Ovary (tissue), 3 donors: ENCODE measurements at regions not wholly inside any gene's neighbourhood (a gene's known extent, or its start where the extent isn't known, plus 50 kb on each side); places are given as distances from the start of the nearest gene placed in this dataset.

Experiments used
- EP300 ChIP-seq: sonication (generic); formaldehyde crosslinking; IDR thresholded peaks from one replicate; pipeline ENCODE4 v1.6.1; 2017; ENCODE audit warnings: antibody characterized with exemption
- TF ChIP-seq, protein P1 (sequence below), 3 donors: fragments of 450-650 bp in 2 of 3; fragments of 200-600 bp in 1 of 3; IDR thresholded peaks; one replicate each; pipeline versions ENCODE4 v1.5.1 to v1.8.0; 2016 to 2022; ENCODE audit warnings: antibody characterized with exemption in 3 of 3, mild to moderate bottlenecking in 1 of 3
- donor health status: DM: no; HTN: no; CAD: no.

DNA sequence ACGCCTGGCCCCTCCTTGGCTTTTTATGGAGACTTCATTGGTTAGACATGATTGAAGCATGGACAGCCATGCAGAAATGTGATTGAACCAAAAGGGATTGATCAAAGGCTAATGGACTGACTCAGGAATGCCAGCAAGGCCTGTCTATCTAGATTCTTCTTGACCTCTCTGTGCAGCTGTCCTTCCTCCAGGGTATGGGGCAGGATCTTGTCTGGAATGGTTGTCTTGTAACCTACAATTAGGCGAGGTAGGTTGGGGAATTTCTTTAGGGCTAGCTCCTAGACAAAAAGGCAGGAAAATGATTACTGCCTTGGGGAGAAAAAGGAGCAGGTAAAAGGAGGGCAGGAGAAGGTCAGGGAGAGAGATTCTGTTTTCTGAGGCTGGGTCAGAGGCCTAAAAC is 59.6 kb upstream of the INCENP start:
- TF ChIP-seq, protein P1, sequence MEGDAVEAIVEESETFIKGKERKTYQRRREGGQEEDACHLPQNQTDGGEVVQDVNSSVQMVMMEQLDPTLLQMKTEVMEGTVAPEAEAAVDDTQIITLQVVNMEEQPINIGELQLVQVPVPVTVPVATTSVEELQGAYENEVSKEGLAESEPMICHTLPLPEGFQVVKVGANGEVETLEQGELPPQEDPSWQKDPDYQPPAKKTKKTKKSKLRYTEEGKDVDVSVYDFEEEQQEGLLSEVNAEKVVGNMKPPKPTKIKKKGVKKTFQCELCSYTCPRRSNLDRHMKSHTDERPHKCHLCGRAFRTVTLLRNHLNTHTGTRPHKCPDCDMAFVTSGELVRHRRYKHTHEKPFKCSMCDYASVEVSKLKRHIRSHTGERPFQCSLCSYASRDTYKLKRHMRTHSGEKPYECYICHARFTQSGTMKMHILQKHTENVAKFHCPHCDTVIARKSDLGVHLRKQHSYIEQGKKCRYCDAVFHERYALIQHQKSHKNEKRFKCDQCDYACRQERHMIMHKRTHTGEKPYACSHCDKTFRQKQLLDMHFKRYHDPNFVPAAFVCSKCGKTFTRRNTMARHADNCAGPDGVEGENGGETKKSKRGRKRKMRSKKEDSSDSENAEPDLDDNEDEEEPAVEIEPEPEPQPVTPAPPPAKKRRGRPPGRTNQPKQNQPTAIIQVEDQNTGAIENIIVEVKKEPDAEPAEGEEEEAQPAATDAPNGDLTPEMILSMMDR (IDR thresholded peaks at IDR 0.05) = no peak
- no peak for TF ChIP-seq EP300
